ENCODE measurements at regions not wholly inside any gene's neighbourhood (a gene's known extent, or its start where the extent isn't known, plus 50 kb on each side); places are given as distances from the start of the nearest gene placed in this dataset.

GRCh38 chr5:77945874-77946273, 169.7 kb upstream of the TBCA start:
- ChIA-PET CTCF (ENCODE audit: low intra/inter-chr PET ratio) (no interaction called here), POLR2A (interaction anchor here (1.1 kb wide), 1 partner anchor 14 kb away, joined by 3 read pairs; no protein-coding TSS in a partner anchor)
- H3K9me1 ChIP-seq (ENCODE audit: control insufficient read depth, insufficient read depth, low read length), result no peaks in the 10 kb centered on the region
- H3K4me1 ChIP-seq (replicated peaks in 1 of 2; ENCODE audit: control insufficient read depth in 2 of 2, insufficient read depth in 2 of 2, low read length in 2 of 2), result no peaks in the 10 kb centered on the region
- no peaks in the 10 kb centered on the region for H3K36me3 ChIP-seq (ENCODE audit: control insufficient read depth, insufficient read depth, low read length)
- H2AFZ ChIP-seq (ENCODE audit: low read depth, low read length), result no peak overlapping the region
- no peaks in the 10 kb centered on the region for H3K79me2 ChIP-seq (ENCODE audit: control insufficient read depth, insufficient read depth, low read length)
- no peak for ATAC-seq
- H3K4me2 ChIP-seq (ENCODE audit: insufficient read depth, low read length), result no peak overlapping the region
- 0% methylated on average over 2 of the region's 3 CpGs for WGBS (ENCODE audit: insufficient coverage, low coverage, missing lambda C conversion rate)
- H4K20me1 ChIP-seq (replicated peaks; ENCODE audit: control insufficient read depth, insufficient read depth, low read length), result no peaks in the 10 kb centered on the region
- DNase-seq (ENCODE audit: extremely low read depth in 1 of 4, low spot score in 3 of 4), result no peak
- BruUV-seq (replicated peaks), result no TSS peak
- no peak for FAIRE-seq
- H3K9me3 ChIP-seq (replicated peaks; ENCODE audit: control insufficient read depth, insufficient read depth, low read depth, low read length), result no peaks in the 10 kb centered on the region
- peaks cover 18 to 19% of the 10 kb centered on the region in 2 experiments; a peak in 4 of 5 replicates for H3K27me3 ChIP-seq (ENCODE audit: control insufficient read depth in 2 of 2, insufficient read depth in 2 of 2, low read length in 2 of 2)
- H3K27ac ChIP-seq (ENCODE audit: extremely low read depth, low read depth, low read length), result no peak overlapping the region
- no peak overlapping the region for H3K4me3 ChIP-seq
- intact Hi-C loops (cut with micrococcal nuclease), result no loop called here
- in situ Hi-C loops (cut with MboI), result no loop called here
- no peak overlapping the region for H3K9ac ChIP-seq (ENCODE audit: insufficient read depth in 1 of 2, low read depth in 2 of 2, low read length in 2 of 2)
- peak; percentile 56; the same call in 1 of the 2 replicates for TF ChIP-seq REST (IDR thresholded peaks at IDR 0.05; ENCODE audit: borderline replicate concordance)
- TF ChIP-seq REST (CRISPR knock-in tag; IDR thresholded peaks at IDR 0.05; ENCODE audit: low read depth), result no peak
- TF ChIP-seq ZBTB49 (CRISPR knock-in tag; IDR thresholded peaks at IDR 0.05; ENCODE audit: borderline replicate concordance), result no peak
- TF ChIP-seq HLTF (IDR thresholded peaks at IDR 0.05), result no peak
- no peak for TF ChIP-seq ZKSCAN3 (CRISPR knock-in tag; IDR thresholded peaks at IDR 0.05)
- no peak for TF ChIP-seq ZNF384 (IDR thresholded peaks at IDR 0.05; ENCODE audit: low read depth, low read length)
- TF ChIP-seq EZH2 (IDR thresholded peaks at IDR 0.05; ENCODE audit: borderline replicate concordance, low read depth, low read length), result no peak
- peak; percentile 53 for TF ChIP-seq CBX2 (IDR thresholded peaks at IDR 0.05; ENCODE audit: insufficient read depth, low read length, poor library complexity, severe bottlenecking)
- no peak for TF ChIP-seq STAT6 (CRISPR knock-in tag; IDR thresholded peaks at IDR 0.05)
- no peak for TF ChIP-seq RBM22 (IDR thresholded peaks at IDR 0.05; ENCODE audit: low read depth, low read length, poor library complexity, severe bottlenecking)
- TF ChIP-seq BACH1 (tag; IDR thresholded peaks at IDR 0.05), result no peak
